B cell (primary cell): ENCODE measurements at regions not wholly inside any gene's neighbourhood (a gene's known extent, or its start where the extent isn't known, plus 50 kb on each side); places are given as distances from the start of the nearest gene placed in this dataset.

Source experiments
- ATAC-seq: fragments of 200-7000 bp; cut with Tn5 transposase; one replicate; pipeline ENCODE4 v1.10.0; 2021; ENCODE audit warnings: low read depth, mild to moderate bottlenecking, moderate number of reproducible peaks, moderate library complexity
- CTCF ChIA-PET: fragments of 350-600 bp; sonication (Branson Sonifier 250); formaldehyde crosslinking; loops from one replicate; lab custom pipeline; 2021; ENCODE audit warnings: antibody characterized with exemption, inconsistent platforms; lab: Charles Lee
- POLR2A ChIA-PET: fragments of 350-600 bp; sonication (Branson Sonifier 250); formaldehyde crosslinking; loops from one replicate; lab custom pipeline; 2021; ENCODE audit warnings: antibody characterized with exemption; lab: Charles Lee
- DNase-seq: peaks from one replicate; pipeline ENCODE4 v3.0.0; 2013
- H2AFZ ChIP-seq: 2 replicates; pipeline ENCODE4 v1.6.1; 2012; ENCODE audit warnings: mild to moderate bottlenecking, low read depth, low read length; ENCODE audit not compliant: insufficient read depth, poor library complexity, severe bottlenecking
- H3K27ac ChIP-seq, 2 donors: 1 replicate in 1 of 2; 2 replicates in 1 of 2; pipeline ENCODE4 v1.5.1; 2012 to 2013; ENCODE audit warnings: low read length in 2 of 2, mild to moderate bottlenecking in 2 of 2, moderate library complexity in 1 of 2
- H3K27me3 ChIP-seq, 4 experiments: fragments of 200-600 bp in 1 of 4; sonication (generic) in 1 of 4; replicated peaks in 1 of 4; 1 replicate in 2 of 4; 2 replicates in 2 of 4; pipeline versions ENCODE4 v1.6.1 to v1.7.0; 2013 to 2016; ENCODE audit warnings: low read length in 3 of 4, mild to moderate bottlenecking in 2 of 4, mixed read lengths in 1 of 4, moderate library complexity in 1 of 4; ENCODE audit not compliant: insufficient read depth in 4 of 4, control insufficient read depth in 3 of 4; ENCODE audit errors: control extremely low read depth in 1 of 4
- H3K36me3 ChIP-seq, 2 experiments: replicated peaks in 1 of 2; 1 replicate in 1 of 2; 2 replicates in 1 of 2; pipeline versions ENCODE4 v1.6.1 to v1.7.1; 2013; ENCODE audit warnings: low read length in 1 of 2; ENCODE audit not compliant: insufficient read depth in 2 of 2, control insufficient read depth in 1 of 2; ENCODE audit errors: control extremely low read depth in 1 of 2, extremely low read depth in 1 of 2
- H3K4me1 ChIP-seq, 2 donors: fragments of 200-600 bp in 1 of 2; sonication (generic) in 1 of 2; 1 replicate in 1 of 2; 2 replicates in 1 of 2; pipeline versions ENCODE4 v1.5.1 to v1.6.1; 2013 to 2017; ENCODE audit warnings: low read length in 2 of 2; ENCODE audit not compliant: control insufficient read depth in 2 of 2, insufficient read depth in 2 of 2
- H3K4me2 ChIP-seq: replicated peaks from 2 replicates; pipeline ENCODE3; 2012; ENCODE audit warnings: mild to moderate bottlenecking, low read depth, low read length; ENCODE audit not compliant: poor library complexity, severe bottlenecking
- H3K4me3 ChIP-seq, 5 experiments: fragments of 200-600 bp in 1 of 5; sonication (generic) in 1 of 5; 1 replicate in 3 of 5; 2 replicates in 2 of 5; pipeline versions ENCODE4 v1.5.1 to v1.7.0; 2011 to 2016; ENCODE audit warnings: low read length in 4 of 5, mild to moderate bottlenecking in 4 of 5, low read depth in 2 of 5, control low read depth in 1 of 5, moderate library complexity in 1 of 5; ENCODE audit not compliant: insufficient read depth in 1 of 5; ENCODE audit errors: control extremely low read depth in 1 of 5, extremely low read depth in 1 of 5
- H3K79me2 ChIP-seq: fragments of 200-600 bp; sonication (generic); one replicate; pipeline ENCODE4 v1.6.0; 2016; ENCODE audit warnings: low read length; ENCODE audit not compliant: control insufficient read depth, insufficient read depth
- H3K9ac ChIP-seq: fragments of 200-600 bp; sonication (generic); 2 replicates; pipeline ENCODE4 v1.6.1; 2017; ENCODE audit warnings: mild to moderate bottlenecking, low read length, moderate library complexity
- H3K9me3 ChIP-seq, 3 donors: one replicate each; pipeline versions ENCODE4 v1.6.1 to v1.7.1; 2013; ENCODE audit warnings: low read length in 2 of 3; ENCODE audit not compliant: control insufficient read depth in 2 of 3, insufficient read depth in 1 of 3; ENCODE audit errors: control extremely low read depth in 1 of 3
- H4K20me1 ChIP-seq: 2 replicates; pipeline ENCODE4 v1.6.0; 2012; ENCODE audit warnings: mild to moderate bottlenecking, low read length; ENCODE audit not compliant: insufficient read depth, control insufficient read depth, poor library complexity, severe bottlenecking
- H3K27ac Mint-ChIP-seq: one replicate; pipeline ENCODE4 v1.8.0; 2021; ENCODE audit warnings: mixed read lengths
- H3K27me3 Mint-ChIP-seq: one replicate; pipeline ENCODE4 v1.8.0; 2021; ENCODE audit warnings: mixed read lengths
- H3K4me1 Mint-ChIP-seq: one replicate; pipeline ENCODE4 v1.8.0; 2021; ENCODE audit warnings: mixed read lengths
- H3K4me3 Mint-ChIP-seq: one replicate; pipeline ENCODE4 v1.8.0; 2021; ENCODE audit warnings: mixed read lengths
- H3K9me3 Mint-ChIP-seq: one replicate; pipeline ENCODE4 v1.8.0; 2022; ENCODE audit warnings: mixed read lengths; ENCODE audit not compliant: insufficient read depth
- CTCF ChIP-seq: fragments of 200-600 bp; IDR thresholded peaks from one replicate; pipeline ENCODE4 v1.8.0; 2022; ENCODE audit warnings: antibody characterized with exemption, mild to moderate bottlenecking
- EZH2 ChIP-seq: IDR thresholded peaks from 2 replicates; pipeline ENCODE4 v1.6.1; 2012; ENCODE audit warnings: borderline replicate concordance, low read depth, mild to moderate bottlenecking, moderate library complexity, low read length; ENCODE audit not compliant: insufficient read depth, poor library complexity, severe bottlenecking
- WGBS: methylation state at CpG from one replicate; pipeline ENCODE4 v1.1.5; 2013; ENCODE audit warnings: missing lambda C conversion rate; ENCODE audit not compliant: insufficient coverage; 5-methylcytosine and 5-hydroxymethylcytosine counted together
- intact Hi-C: fragments of 100-400 bp; cut with micrococcal nuclease; formaldehyde crosslinking; loops from one replicate; pipeline ENCODE4 v1.10.0; 2022

GRCh38 chr5:122561209-122561608, 213.7 kb upstream of the SNX2 start:
- Mint-ChIP-seq H3K4me3 (no peak overlapping the region), H3K9me3 (peaks cover 4% of the 10 kb centered on the region), H3K4me1 (no peaks in the 10 kb centered on the region), H3K27me3 (peaks cover 8% of the 10 kb centered on the region), H3K27ac (no peak overlapping the region)
- H3K9me3 ChIP-seq: peaks cover 0 to 3% (median 0%) of the 10 kb centered on the region in 3 donors
- no peak for DNase-seq
- no peak overlapping the region for H3K4me2 ChIP-seq
- H4K20me1 ChIP-seq: no peaks in the 10 kb centered on the region
- TF ChIP-seq CTCF (no peak), EZH2 (no peak)
- WGBS: no CpG with 5 or more reads among the region's 3 CpGs
- intact Hi-C loops: no loop called here
- CTCF ChIA-PET: no interaction called here
- H3K27me3 ChIP-seq: peaks cover 0 to 5% (median 0%) of the 10 kb centered on the region in 4 experiments
- no peak for ATAC-seq
- H2AFZ ChIP-seq: no peak overlapping the region
- H3K4me3 ChIP-seq: no peak overlapping the region
- POLR2A ChIA-PET: no interaction called here
- no peaks in the 10 kb centered on the region for H3K36me3 ChIP-seq
- no peaks in the 10 kb centered on the region for H3K79me2 ChIP-seq
- no peak overlapping the region for H3K9ac ChIP-seq
- no peak overlapping the region for H3K27ac ChIP-seq
- H3K4me1 ChIP-seq: peaks cover 0 to 4% of the 10 kb centered on the region in 2 donors

GRCh38 chr5:122565331-122565730, 209.5 kb upstream of the SNX2 start:
- no peak overlapping the region for H3K9ac ChIP-seq
- no peaks in the 10 kb centered on the region for H3K9me3 ChIP-seq
- no peak overlapping the region for H3K27ac ChIP-seq
- H3K27ac Mint-ChIP-seq: no peak overlapping the region
- H3K9me3 Mint-ChIP-seq: no peaks in the 10 kb centered on the region
- no peak for TF ChIP-seq CTCF
- no peak for TF ChIP-seq EZH2
- peaks cover 14% of the 10 kb centered on the region for H3K27me3 Mint-ChIP-seq
- intact Hi-C loops: no loop called here
- no peak overlapping the region for H3K4me3 Mint-ChIP-seq
- 91% methylated on average over 4 of the region's 9 CpGs for WGBS
- H4K20me1 ChIP-seq: no peaks in the 10 kb centered on the region
- CTCF ChIA-PET: no interaction called here
- H3K36me3 ChIP-seq: no peaks in the 10 kb centered on the region
- H3K4me3 ChIP-seq: no peak overlapping the region
- DNase-seq (no peak), ATAC-seq (no peak)
- H3K4me2 ChIP-seq: no peak overlapping the region
- POLR2A ChIA-PET: no interaction called here
- peaks cover 0 to 5% (median 0%) of the 10 kb centered on the region in 4 experiments for H3K27me3 ChIP-seq
- no peak overlapping the region for H2AFZ ChIP-seq
- peaks cover 0 to 4% of the 10 kb centered on the region in 2 donors for H3K4me1 ChIP-seq
- no peaks in the 10 kb centered on the region for H3K79me2 ChIP-seq
- H3K4me1 Mint-ChIP-seq: no peaks in the 10 kb centered on the region
